ENCODE measurements at regions not wholly inside any gene's neighbourhood (a gene's known extent, or its start where the extent isn't known, plus 50 kb on each side); places are given as distances from the start of the nearest gene placed in this dataset.

GRCh38 chr14:39977198-39977597 lies 545.0 kb upstream of the FBXO33 start:
- TF ChIP-seq, protein P1, sequence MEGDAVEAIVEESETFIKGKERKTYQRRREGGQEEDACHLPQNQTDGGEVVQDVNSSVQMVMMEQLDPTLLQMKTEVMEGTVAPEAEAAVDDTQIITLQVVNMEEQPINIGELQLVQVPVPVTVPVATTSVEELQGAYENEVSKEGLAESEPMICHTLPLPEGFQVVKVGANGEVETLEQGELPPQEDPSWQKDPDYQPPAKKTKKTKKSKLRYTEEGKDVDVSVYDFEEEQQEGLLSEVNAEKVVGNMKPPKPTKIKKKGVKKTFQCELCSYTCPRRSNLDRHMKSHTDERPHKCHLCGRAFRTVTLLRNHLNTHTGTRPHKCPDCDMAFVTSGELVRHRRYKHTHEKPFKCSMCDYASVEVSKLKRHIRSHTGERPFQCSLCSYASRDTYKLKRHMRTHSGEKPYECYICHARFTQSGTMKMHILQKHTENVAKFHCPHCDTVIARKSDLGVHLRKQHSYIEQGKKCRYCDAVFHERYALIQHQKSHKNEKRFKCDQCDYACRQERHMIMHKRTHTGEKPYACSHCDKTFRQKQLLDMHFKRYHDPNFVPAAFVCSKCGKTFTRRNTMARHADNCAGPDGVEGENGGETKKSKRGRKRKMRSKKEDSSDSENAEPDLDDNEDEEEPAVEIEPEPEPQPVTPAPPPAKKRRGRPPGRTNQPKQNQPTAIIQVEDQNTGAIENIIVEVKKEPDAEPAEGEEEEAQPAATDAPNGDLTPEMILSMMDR (conservative IDR thresholded peaks at IDR 0.05): no peak
- no peak for TF ChIP-seq ZFX (IDR thresholded peaks at IDR 0.05)
- no peak overlapping the region for H3K27ac ChIP-seq

DNA sequence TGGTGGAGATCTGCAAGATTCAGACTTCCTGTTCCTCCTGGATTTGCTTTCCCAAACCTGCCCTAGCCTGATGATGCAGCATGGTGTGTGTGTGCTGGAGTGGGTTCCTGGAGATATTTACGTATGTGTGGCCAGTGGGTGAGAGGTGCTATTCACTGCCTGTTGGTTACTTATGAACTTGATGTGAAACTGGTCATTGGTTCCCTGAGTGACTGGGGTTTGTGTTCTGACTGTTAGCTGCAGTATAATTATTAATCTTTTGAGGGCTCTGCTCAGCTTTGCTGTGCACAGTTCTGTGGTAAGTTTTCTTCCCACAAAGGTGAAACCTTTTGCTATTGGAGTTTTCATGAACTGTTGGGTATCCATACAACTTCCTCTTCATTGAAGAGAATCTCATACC lies 541.8 kb upstream of the FBXO33 start:
- H3K27ac ChIP-seq: no peak overlapping the region
- TF ChIP-seq, protein P1 (conservative IDR thresholded peaks at IDR 0.05): no peak
- TF ChIP-seq ZFX (IDR thresholded peaks at IDR 0.05): no peak

- H3K27ac ChIP-seq: no peak overlapping the region
- TF ChIP-seq ZFX (IDR thresholded peaks at IDR 0.05): no peak
- TF ChIP-seq, protein P1 (conservative IDR thresholded peaks at IDR 0.05): no peak
Observed at GRCh38 chr14:39972704-39973103, 540.5 kb upstream of the FBXO33 start.

- H3K27ac ChIP-seq: no peak overlapping the region
- TF ChIP-seq, protein P1 (conservative IDR thresholded peaks at IDR 0.05): no peak
- no peak for TF ChIP-seq ZFX (IDR thresholded peaks at IDR 0.05)
Observed at GRCh38 chr14:39967885-39968284, 535.7 kb upstream of the FBXO33 start.

- H3K27ac ChIP-seq: no peak overlapping the region
- TF ChIP-seq ZFX (IDR thresholded peaks at IDR 0.05): no peak
- TF ChIP-seq, protein P1 (conservative IDR thresholded peaks at IDR 0.05): no peak
Observed at GRCh38 chr14:39957987-39958386, 525.8 kb upstream of the FBXO33 start.

DNA sequence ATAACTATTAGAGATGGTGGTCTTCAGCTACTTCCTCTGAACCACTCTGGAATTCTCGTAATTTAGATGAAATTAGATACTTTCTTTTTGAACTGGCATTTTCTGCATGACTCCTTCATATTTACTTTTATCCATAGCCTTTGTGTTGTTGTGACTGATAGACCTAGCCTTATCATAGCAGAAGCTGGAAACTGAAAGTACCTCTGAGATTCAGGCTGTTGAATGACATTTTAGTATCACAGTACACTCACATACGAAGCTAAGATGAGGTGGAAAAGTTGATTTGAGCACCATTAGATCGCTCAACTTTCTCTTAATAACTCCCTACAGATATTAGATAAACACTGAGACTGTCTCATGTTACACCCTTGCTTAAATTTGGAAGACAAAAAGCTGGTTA lies 525.1 kb upstream of the FBXO33 start:
- TF ChIP-seq ZFX (IDR thresholded peaks at IDR 0.05): no peak
- TF ChIP-seq, protein P1 (conservative IDR thresholded peaks at IDR 0.05): no peak
- no peak overlapping the region for H3K27ac ChIP-seq

GRCh38 chr14:39956372-39956771 lies 524.1 kb upstream of the FBXO33 start:
- TF ChIP-seq, protein P1 (conservative IDR thresholded peaks at IDR 0.05): peak; percentile 48
- TF ChIP-seq ZFX (IDR thresholded peaks at IDR 0.05): no peak
- no peak overlapping the region for H3K27ac ChIP-seq

Measured in C4-2B (cell line).